OCI-LY3 (cell line): ENCODE measurements at regions not wholly inside any gene's neighbourhood (a gene's known extent, or its start where the extent isn't known, plus 50 kb on each side); places are given as distances from the start of the nearest gene placed in this dataset.

Experiments used
- EZH2phosphoT487 ChIP-seq: fragments of 200-600 bp; shearing (Covaris generic); IDR thresholded peaks from 2 replicates; pipeline ENCODE4 v1.6.1; 2018; ENCODE audit warnings: antibody characterized with exemption, mixed run types, low read depth
- TF ChIP-seq, protein P1 (sequence below): fragments of 200-600, 300-600 bp; sonication (generic); IDR thresholded peaks from 2 replicates; pipeline ENCODE4 v1.5.1; 2014; ENCODE audit warnings: antibody characterized with exemption, low read length, low read depth

DNA sequence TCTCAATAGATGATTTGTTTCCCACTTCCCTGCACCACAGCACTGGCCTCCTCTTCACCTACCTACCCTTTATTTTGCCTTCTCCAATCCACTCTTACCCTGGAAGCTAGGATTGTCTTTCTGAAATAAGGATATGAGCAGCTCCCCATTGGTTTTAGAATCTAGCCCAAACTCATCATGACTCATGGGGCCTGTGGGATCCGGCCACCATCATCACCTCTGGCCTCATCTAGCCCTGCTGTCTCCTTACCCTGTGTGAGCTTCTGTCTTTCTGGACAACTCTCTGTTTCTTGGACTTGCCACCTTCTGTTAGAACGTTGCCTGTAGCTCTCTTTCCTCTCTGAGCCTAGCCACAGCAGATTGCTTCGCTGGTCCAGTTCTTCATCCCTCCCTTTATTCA, 277.1 kb downstream of the PAX1 start:
- TF ChIP-seq, protein P1, sequence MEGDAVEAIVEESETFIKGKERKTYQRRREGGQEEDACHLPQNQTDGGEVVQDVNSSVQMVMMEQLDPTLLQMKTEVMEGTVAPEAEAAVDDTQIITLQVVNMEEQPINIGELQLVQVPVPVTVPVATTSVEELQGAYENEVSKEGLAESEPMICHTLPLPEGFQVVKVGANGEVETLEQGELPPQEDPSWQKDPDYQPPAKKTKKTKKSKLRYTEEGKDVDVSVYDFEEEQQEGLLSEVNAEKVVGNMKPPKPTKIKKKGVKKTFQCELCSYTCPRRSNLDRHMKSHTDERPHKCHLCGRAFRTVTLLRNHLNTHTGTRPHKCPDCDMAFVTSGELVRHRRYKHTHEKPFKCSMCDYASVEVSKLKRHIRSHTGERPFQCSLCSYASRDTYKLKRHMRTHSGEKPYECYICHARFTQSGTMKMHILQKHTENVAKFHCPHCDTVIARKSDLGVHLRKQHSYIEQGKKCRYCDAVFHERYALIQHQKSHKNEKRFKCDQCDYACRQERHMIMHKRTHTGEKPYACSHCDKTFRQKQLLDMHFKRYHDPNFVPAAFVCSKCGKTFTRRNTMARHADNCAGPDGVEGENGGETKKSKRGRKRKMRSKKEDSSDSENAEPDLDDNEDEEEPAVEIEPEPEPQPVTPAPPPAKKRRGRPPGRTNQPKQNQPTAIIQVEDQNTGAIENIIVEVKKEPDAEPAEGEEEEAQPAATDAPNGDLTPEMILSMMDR = no peak
- no peak for TF ChIP-seq EZH2phosphoT487
